ENCODE measurements at regions not wholly inside any gene's neighbourhood (a gene's known extent, or its start where the extent isn't known, plus 50 kb on each side); places are given as distances from the start of the nearest gene placed in this dataset.
"Not testable (repeated sequence)": the region's sequence is repeated elsewhere in the genome, so short reads cannot be mapped to it uniquely, and the experiment has no call there.

GRCh38 chr12:25394025-25394424 lies 143.3 kb upstream of the KRAS start:
- no peak overlapping the region for H3K4me3 Mint-ChIP-seq
- H3K27ac Mint-ChIP-seq = no peak overlapping the region
- ATAC-seq (replicated peaks) (no peak), DNase-seq (no peak)
- H3K4me1 Mint-ChIP-seq = peaks cover 6 to 10% of the 10 kb centered on the region in 2 donors
- no peaks in the 10 kb centered on the region for H3K36me3 Mint-ChIP-seq
- H3K27me3 Mint-ChIP-seq = no peaks in the 10 kb centered on the region
- peaks cover 0 to 4% of the 10 kb centered on the region in 2 donors for H3K9me3 Mint-ChIP-seq

- not testable (repeated sequence) for H3K4me3 Mint-ChIP-seq; DNase-seq; H3K9me3 Mint-ChIP-seq; H3K27ac Mint-ChIP-seq; H3K27me3 Mint-ChIP-seq; ATAC-seq (replicated peaks); H3K36me3 Mint-ChIP-seq
- H3K4me1 Mint-ChIP-seq = peaks cover 13 to 33% of the 10 kb centered on the region in 2 donors
These were observed 140.6 kb upstream of the KRAS start for GRCh38 chr12:25391346-25391745.

GRCh38 chr12:25388183-25388582 lies 137.5 kb upstream of the KRAS start:
- DNase-seq (peak; percentile 35), ATAC-seq (replicated peaks) (peak in 1 of 2 donors; percentile 8)
- H3K27ac Mint-ChIP-seq = no peak overlapping the region
- no peaks in the 10 kb centered on the region for H3K27me3 Mint-ChIP-seq
- H3K4me1 Mint-ChIP-seq = peaks cover 12 to 39% of the 10 kb centered on the region in 2 donors
- no peaks in the 10 kb centered on the region for H3K9me3 Mint-ChIP-seq
- H3K36me3 Mint-ChIP-seq = peaks cover 3 to 8% of the 10 kb centered on the region in 2 donors
- H3K4me3 Mint-ChIP-seq = peak overlapping the region in 1 of 2 donors; percentile 54

DNA sequence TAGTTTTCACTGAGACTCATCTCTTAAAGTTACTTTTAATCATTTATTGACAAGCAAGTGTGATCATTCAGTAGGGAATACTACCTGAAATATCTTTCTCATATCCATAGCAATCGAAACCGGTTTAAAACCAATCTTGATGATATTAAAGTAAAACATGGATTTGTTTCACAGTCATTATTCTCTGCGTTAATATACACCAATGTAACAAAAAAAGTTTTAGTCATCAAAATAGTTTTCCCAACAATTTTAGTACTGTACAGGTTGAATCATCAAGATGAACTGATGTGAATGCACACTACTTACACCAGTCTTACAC lies 137.0 kb upstream of the KRAS start:
- Mint-ChIP-seq H3K27me3 (no peaks in the 10 kb centered on the region), H3K27ac (peak overlapping the region; percentile 57), H3K9me3 (no peaks in the 10 kb centered on the region), H3K36me3 (peaks cover 3 to 8% of the 10 kb centered on the region in 2 donors), H3K4me3 (peak overlapping the region in 1 of 2 donors; percentile 69), H3K4me1 (peaks cover 15 to 44% of the 10 kb centered on the region in 2 donors)
- DNase-seq (no peak), ATAC-seq (replicated peaks) (no peak)

DNA sequence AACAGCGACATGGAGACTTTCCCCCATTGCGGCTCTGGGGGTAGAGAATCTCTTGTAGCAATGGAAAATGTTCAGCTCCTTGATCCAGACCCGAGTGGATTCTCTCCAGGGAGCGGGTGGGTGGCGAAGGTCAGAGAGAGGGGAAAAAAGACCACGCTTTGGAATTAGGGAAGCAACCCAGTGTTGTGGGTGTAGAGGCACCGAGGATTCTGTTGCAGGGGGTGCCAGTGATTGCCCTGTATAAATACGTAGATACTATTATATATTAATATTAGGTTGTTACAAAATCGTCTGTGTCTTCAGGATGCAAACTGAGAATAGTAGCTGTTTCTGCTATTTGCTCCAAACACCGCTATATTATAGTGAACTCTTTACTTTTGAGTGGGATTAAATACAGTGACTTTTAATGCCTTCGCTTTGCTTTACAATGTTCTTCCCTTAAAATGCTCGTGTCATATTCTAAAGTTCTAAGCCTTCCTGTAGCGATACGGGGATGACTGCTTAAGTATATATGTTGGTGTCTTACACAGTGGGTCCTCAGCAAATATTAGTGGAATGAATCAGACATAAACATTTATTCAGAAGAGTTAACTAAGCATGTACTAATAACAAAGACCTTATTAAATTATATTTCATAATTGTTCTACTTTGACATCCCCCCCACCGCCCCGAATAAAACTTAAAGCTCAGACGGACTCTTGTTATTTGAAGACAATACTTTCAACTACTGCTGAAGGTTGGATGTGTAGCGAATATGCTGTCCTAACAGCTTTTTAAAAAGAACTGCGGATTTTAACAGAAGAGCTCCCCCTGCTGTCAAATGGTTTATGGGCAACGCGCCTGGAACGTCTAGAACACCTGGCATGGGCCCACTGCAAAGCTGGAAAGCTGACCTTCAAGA lies 136.4 kb upstream of the KRAS start:
- H3K27ac Mint-ChIP-seq = peak overlapping the region; percentile 98
- peak overlapping the region; percentile 91 to 92 for H3K4me3 Mint-ChIP-seq
- DNase-seq (peak; percentile 67), ATAC-seq (replicated peaks) (peak; percentile 19 to 25)
- H3K9me3 Mint-ChIP-seq = no peaks in the 10 kb centered on the region
- peaks cover 21 to 50% of the 10 kb centered on the region in 2 donors for H3K4me1 Mint-ChIP-seq
- H3K36me3 Mint-ChIP-seq = peaks cover 3 to 8% of the 10 kb centered on the region in 2 donors
- H3K27me3 Mint-ChIP-seq = no peaks in the 10 kb centered on the region

DNA sequence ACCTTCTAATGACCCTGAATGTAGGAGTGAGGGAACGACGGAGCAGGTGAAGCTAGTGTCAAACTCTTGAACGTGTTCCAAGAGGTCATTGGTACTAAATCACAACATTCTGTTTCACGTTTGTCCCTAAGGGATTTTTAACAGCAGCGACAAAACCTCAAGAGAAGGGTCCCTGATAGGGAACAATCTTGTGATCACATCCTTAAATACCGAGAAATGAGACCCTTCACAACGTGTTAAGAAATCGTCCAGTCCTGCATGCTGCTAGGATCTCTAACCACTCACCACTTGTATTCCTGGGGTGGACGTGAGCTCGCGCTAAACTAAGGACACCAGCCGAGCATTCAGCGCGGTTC lies 134.1 kb upstream of the KRAS start:
- H3K27me3 Mint-ChIP-seq = no peaks in the 10 kb centered on the region
- peaks cover 24 to 51% of the 10 kb centered on the region in 2 donors for H3K4me1 Mint-ChIP-seq
- no peaks in the 10 kb centered on the region for H3K9me3 Mint-ChIP-seq
- H3K27ac Mint-ChIP-seq = peak overlapping the region; percentile 98
- peaks cover 3 to 8% of the 10 kb centered on the region in 2 donors for H3K36me3 Mint-ChIP-seq
- DNase-seq = no peak
- H3K4me3 Mint-ChIP-seq = peak overlapping the region; percentile 91 to 92
- ATAC-seq (replicated peaks) = no peak

DNA sequence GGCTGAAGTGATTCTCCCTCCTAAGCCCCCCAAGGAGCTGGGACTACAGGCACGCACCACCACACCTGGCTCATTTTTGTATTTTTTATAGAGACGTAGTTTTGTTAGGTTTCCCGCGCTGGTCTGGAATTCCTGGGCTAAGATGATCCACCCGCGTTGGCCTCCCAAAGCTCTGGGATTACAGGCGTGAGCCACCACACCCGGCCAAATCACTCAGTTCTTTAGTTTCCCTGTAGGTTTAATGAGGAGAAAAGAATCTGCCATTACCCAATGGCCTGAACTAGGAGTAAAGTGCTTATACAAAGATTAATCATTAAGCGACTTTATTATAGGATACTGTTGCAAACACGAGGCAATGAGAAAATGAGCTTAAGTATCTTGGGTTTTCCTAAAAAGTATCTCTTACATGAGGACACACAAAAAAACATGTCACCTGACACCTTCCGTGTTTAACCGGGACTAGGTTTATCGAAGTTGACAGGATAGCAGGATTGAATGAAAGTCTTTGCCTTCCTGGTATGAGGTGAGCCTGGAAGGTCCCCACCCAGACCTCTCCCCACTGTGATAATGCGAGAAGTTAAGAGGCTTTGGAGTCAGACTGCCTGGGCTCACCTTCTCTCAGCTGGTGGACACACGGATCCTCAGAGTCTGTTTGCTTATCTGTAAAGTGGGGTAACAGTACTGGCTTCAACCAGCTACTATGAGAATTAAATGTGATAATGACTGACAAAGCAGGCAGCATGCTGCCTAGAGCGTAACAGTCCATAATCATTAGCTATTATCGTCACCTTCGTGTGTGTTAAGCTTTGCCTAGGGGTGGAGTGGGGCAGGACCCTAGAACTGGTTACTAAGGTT lies 133.5 kb upstream of the KRAS start:
- Mint-ChIP-seq H3K4me1 (peaks cover 24 to 51% of the 10 kb centered on the region in 2 donors), H3K9me3 (no peaks in the 10 kb centered on the region), H3K27ac (peak overlapping the region; percentile 98), H3K27me3 (no peaks in the 10 kb centered on the region), H3K4me3 (peak overlapping the region; percentile 91 to 92), H3K36me3 (peaks cover 3 to 8% of the 10 kb centered on the region in 2 donors)
- ATAC-seq (replicated peaks) (no peak), DNase-seq (no peak)

GRCh38 chr12:25382311-25383106 lies 131.8 kb upstream of the KRAS start:
- Mint-ChIP-seq H3K9me3 (no peaks in the 10 kb centered on the region), H3K27me3 (no peaks in the 10 kb centered on the region), H3K36me3 (peaks cover 3 to 8% of the 10 kb centered on the region in 2 donors), H3K4me3 (peak overlapping the region in 1 of 2 donors; percentile 6), H3K4me1 (peaks cover 23 to 42% of the 10 kb centered on the region in 2 donors), H3K27ac (no peak overlapping the region)
- ATAC-seq (replicated peaks) (no peak), DNase-seq (no peak)

DNA sequence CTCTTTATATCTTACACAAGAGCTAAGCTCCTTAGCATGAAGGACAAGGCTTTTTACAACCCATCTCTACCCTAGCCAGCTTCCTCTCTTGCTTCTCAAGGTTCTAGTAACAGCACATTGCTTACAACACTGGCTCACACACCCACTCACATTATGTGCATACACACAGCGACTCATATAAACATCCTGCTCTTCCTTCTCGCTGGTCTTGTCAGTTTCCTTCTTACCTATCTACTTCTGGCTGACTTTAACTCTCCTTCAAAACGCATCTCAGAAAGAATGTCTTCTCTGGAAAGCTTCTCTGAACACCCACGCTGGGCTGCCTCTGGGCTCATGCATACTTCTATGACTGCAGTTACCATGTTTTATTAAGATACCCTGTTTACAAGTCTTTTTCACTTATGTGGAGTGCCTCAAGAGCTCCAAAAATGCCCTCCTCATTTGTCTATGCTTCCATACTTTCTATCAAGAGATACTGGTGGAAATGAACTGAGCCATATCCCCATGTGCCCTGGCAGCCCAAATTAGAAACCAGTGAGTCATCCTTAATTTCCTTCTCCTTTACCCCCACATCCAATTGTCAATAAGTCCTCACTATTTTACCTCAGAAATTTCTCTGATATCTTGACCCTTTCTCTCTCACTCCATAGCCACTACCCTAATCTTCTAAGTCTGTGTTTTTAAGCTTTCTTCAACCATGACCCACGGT lies 126.9 kb upstream of the KRAS start:
- H3K36me3 Mint-ChIP-seq = no peaks in the 10 kb centered on the region
- H3K27ac Mint-ChIP-seq = no peak overlapping the region
- ATAC-seq (replicated peaks) (peak; percentile 86 to 89), DNase-seq (no peak)
- no peak overlapping the region for H3K4me3 Mint-ChIP-seq
- peaks cover 0 to 7% of the 10 kb centered on the region in 2 donors for H3K27me3 Mint-ChIP-seq
- no peaks in the 10 kb centered on the region for H3K9me3 Mint-ChIP-seq
- peaks cover 27 to 48% of the 10 kb centered on the region in 2 donors for H3K4me1 Mint-ChIP-seq

GRCh38 chr12:25376985-25377384 lies 126.3 kb upstream of the KRAS start:
- Mint-ChIP-seq H3K4me1 (peaks cover 21 to 44% of the 10 kb centered on the region in 2 donors), H3K27ac (no peak overlapping the region), H3K27me3 (peaks cover 0 to 7% of the 10 kb centered on the region in 2 donors), H3K4me3 (no peak overlapping the region), H3K9me3 (no peaks in the 10 kb centered on the region), H3K36me3 (no peaks in the 10 kb centered on the region)
- DNase-seq = no peak
- ATAC-seq (replicated peaks) = peak in 1 of 2 donors; percentile 15

- Mint-ChIP-seq H3K4me1 (peaks cover 20 to 44% of the 10 kb centered on the region in 2 donors), H3K27me3 (peaks cover 0 to 7% of the 10 kb centered on the region in 2 donors), H3K4me3 (no peak overlapping the region), H3K9me3 (no peaks in the 10 kb centered on the region), H3K27ac (no peak overlapping the region), H3K36me3 (no peaks in the 10 kb centered on the region)
- ATAC-seq (replicated peaks) = peak in 1 of 2 donors; percentile 26
- DNase-seq = no peak
These were observed 125.7 kb upstream of the KRAS start for GRCh38 chr12:25376407-25376806.

- peak; percentile 44 to 63 for ATAC-seq (replicated peaks)
- no peak for DNase-seq
- Mint-ChIP-seq H3K9me3 (no peaks in the 10 kb centered on the region), H3K4me3 (peak overlapping the region in 1 of 2 donors; percentile 34), H3K4me1 (peaks cover 20 to 44% of the 10 kb centered on the region in 2 donors), H3K27ac (peak overlapping the region; percentile 37), H3K36me3 (no peaks in the 10 kb centered on the region), H3K27me3 (peaks cover 0 to 7% of the 10 kb centered on the region in 2 donors)
These were observed 122.5 kb upstream of the KRAS start for GRCh38 chr12:25372969-25373817.

DNA sequence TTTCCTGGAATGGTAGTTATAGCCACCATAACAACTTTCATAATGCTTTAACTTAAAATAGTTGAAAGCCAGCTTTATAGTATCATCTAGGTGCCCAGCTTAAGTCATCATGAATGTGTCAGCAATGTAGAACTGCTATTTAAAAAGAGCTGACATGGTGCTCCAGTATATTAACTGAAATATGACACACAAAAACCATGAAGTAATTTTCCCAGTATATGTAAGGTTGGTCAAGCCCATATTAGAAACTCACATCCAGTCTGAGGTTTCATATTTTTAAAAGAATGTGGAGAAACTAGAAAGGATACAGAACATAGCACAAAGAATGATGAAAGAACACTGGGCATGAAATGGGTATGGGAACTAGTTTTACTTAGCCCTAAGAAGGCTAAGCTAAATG lies 121.3 kb upstream of the KRAS start:
- Mint-ChIP-seq H3K36me3 (no peaks in the 10 kb centered on the region), H3K27me3 (peaks cover 0 to 7% of the 10 kb centered on the region in 2 donors), H3K4me1 (peaks cover 13 to 33% of the 10 kb centered on the region in 2 donors), H3K9me3 (no peaks in the 10 kb centered on the region), H3K4me3 (no peak overlapping the region), H3K27ac (no peak overlapping the region)
- ATAC-seq (replicated peaks) (no peak), DNase-seq (no peak)

Data from stimulated activated naive B cell treated with anti-CD40 and anti-IgM and Interleukin-4, amounts not matched to agents 10 μg/mL and 1 μg/mL and 100 μg/mL, for 72 hours (primary cell).